ENCODE measurements at regions not wholly inside any gene's neighbourhood (a gene's known extent, or its start where the extent isn't known, plus 50 kb on each side); places are given as distances from the start of the nearest gene placed in this dataset.

DNA sequence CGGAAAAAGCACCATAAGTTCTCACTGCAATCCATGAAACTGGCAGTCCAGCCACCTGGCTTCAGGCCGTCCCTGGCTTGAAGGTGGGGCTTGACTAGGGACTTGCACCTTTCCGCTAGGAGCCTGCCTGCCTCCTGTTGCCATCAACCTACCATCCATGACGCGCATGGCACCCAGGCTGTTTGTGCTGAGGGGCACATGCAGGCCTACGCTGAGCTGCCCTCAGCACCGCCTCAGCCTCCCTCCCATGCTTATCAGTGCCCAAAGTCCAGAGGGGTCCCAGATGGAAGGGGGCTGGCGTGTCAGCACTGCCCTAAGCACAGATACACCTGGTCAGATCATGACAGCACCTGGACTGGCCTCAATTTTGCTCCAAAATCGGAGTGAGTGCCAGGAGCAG is 190.2 kb upstream of the LYPLAL1 start:
- no peak for DNase-seq (ENCODE audit: low read depth in 2 of 2)
- TF ChIP-seq, protein P1, sequence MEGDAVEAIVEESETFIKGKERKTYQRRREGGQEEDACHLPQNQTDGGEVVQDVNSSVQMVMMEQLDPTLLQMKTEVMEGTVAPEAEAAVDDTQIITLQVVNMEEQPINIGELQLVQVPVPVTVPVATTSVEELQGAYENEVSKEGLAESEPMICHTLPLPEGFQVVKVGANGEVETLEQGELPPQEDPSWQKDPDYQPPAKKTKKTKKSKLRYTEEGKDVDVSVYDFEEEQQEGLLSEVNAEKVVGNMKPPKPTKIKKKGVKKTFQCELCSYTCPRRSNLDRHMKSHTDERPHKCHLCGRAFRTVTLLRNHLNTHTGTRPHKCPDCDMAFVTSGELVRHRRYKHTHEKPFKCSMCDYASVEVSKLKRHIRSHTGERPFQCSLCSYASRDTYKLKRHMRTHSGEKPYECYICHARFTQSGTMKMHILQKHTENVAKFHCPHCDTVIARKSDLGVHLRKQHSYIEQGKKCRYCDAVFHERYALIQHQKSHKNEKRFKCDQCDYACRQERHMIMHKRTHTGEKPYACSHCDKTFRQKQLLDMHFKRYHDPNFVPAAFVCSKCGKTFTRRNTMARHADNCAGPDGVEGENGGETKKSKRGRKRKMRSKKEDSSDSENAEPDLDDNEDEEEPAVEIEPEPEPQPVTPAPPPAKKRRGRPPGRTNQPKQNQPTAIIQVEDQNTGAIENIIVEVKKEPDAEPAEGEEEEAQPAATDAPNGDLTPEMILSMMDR (IDR thresholded peaks at IDR 0.05; ENCODE audit: low read depth, low read length), result no peak

DNA sequence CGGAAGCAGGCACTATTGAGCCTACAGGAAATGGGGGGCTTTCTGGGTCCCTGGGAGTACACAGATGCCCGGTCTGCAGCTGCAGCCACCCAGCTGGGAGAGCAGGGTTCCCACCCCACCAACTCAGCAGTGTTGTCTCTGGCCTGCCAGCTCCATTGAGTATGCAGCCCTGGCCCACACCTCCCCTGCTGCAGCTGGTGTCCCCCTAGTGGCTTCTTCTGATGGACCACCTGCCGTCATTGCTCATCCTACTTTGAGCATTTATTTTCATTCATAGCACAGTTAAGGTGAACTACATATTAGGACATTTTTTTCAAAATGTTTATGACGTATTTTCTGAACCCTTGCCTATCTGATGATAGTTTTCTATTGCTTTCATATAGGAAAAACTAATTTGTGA is 189.8 kb upstream of the LYPLAL1 start:
- TF ChIP-seq, protein P1 (IDR thresholded peaks at IDR 0.05; ENCODE audit: low read depth, low read length), result peak; percentile 7
- no peak for DNase-seq (ENCODE audit: low read depth in 2 of 2)
- no peak overlapping the region for H3K4me3 ChIP-seq (replicated peaks in 1 of 2; ENCODE audit: low read depth in 2 of 2, low read length in 2 of 2)

More for the DNA sequence above, 190.2 kb upstream of the LYPLAL1 start:
- no peak overlapping the region for H3K4me3 ChIP-seq (replicated peaks in 1 of 2; ENCODE audit: low read depth in 2 of 2, low read length in 2 of 2)

DNA sequence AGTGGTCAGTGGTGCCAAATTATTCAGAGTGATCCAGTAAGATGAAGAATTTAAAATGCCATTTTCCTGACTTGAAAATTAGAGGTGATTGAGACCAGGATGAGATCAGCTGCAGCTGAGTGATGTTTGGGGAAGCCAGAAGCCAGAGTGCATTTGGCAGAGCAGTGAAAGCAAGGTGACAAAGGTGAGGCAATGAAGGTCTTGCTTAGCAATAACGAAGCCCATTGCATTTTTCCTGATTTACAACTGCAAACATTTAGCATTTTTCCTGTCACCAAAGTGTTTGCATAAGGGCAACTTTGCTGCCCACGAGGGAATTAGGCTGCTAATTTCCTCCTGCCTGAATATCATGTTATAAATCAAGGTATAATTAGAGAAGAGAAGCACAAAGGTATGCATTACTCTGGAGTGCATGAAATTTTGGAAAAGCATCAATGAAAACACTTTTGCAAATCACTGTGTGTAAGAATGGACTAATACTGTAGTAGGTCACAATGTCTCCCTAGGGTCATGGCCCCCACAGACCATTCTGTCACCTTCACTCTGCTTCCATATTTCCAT is 188.2 kb upstream of the LYPLAL1 start:
- DNase-seq (ENCODE audit: low read depth in 2 of 2), result no peak
- no peak overlapping the region for H3K4me3 ChIP-seq (replicated peaks in 1 of 2; ENCODE audit: low read depth in 2 of 2, low read length in 2 of 2)
- TF ChIP-seq, protein P1 (IDR thresholded peaks at IDR 0.05; ENCODE audit: low read depth, low read length), result no peak

DNA sequence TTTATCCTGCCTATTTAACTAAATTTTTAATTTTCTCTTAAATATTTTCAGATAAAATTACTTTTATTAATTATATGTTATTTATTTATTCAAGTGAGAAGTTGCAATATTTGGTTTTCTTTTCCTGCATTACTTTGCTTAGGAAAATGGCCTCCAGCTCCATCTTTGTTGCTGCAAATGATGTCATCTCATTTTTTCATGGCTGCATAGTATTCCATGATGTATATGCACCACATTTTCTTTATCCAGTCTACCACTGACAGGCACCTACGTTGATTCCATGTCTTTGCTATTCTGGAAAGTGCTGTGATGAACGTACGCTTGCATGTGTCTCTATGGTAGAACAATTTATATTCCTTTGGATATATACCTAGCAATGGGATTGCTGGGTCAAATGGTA is 186.9 kb upstream of the LYPLAL1 start:
- TF ChIP-seq, protein P1 (IDR thresholded peaks at IDR 0.05; ENCODE audit: low read depth, low read length), result no peak
- H3K4me3 ChIP-seq (replicated peaks in 1 of 2; ENCODE audit: low read depth in 2 of 2, low read length in 2 of 2), result no peak overlapping the region
- no peak for DNase-seq (ENCODE audit: low read depth in 2 of 2)

DNA sequence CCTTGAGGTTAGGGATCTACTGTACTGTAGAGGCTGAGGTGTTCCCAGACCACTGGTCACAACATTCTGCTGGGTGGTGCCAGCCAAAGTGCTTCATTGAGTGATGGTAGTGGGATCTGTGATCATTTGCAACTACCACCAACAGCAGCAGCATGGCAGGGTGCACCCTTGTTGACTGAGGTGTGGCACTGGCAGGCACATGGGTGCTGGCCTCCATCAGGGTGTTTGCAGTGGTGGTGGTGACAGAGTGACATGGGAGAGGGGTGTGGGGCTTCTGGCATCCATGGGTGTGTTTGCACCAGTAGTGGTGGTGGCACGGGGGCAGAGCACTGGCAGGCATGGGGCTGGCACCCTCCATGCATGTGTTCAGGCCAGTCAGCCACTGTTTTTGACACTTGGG is 183.7 kb upstream of the LYPLAL1 start:
- no peak for DNase-seq (ENCODE audit: low read depth in 2 of 2)
- no peak overlapping the region for H3K4me3 ChIP-seq (replicated peaks in 1 of 2; ENCODE audit: low read depth in 2 of 2, low read length in 2 of 2)
- TF ChIP-seq, protein P1 (IDR thresholded peaks at IDR 0.05; ENCODE audit: low read depth, low read length), result no peak

DNA sequence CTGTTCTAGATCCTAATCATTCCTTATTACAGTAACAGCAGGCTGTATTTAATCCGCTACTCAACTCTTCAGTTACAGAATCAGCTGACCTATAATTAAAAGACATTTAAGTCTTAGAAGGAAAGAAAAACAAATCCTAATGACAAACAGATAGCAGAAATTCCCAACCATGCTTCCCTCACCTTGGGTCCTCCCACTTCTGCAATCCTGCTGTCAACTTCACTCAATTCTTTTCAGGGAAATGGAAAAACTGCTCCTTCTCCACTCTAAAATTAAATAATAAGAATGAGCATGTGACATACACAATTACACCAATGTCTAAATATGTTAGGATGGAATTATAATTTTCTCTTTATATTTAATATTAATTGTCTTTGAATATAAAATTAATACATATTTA is 182.6 kb upstream of the LYPLAL1 start:
- TF ChIP-seq, protein P1 (IDR thresholded peaks at IDR 0.05; ENCODE audit: low read depth, low read length), result no peak
- no peak for DNase-seq (ENCODE audit: low read depth in 2 of 2)

DNA sequence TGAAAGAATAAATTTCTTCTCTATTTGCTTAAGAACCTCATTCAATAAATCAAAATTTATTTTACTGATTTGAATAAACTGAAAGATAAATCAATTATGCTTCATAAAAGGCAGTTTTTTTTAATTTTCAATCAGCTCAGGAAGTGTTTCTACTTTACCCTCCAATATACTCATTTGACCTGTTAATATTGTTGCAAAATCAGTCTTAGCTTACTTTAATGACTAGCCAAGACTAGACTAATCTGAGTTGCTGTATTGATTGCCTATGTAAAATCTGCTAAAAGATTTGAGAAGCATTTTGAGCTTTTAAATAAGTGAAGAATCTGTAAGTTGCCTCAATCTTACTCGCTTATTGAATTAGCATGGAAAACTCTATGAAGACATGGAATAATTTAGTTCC is 179.1 kb upstream of the LYPLAL1 start:
- TF ChIP-seq, protein P1 (IDR thresholded peaks at IDR 0.05; ENCODE audit: low read depth, low read length), result no peak
- DNase-seq (ENCODE audit: low read depth in 2 of 2), result no peak
- no peak overlapping the region for H3K4me3 ChIP-seq (replicated peaks in 1 of 2; ENCODE audit: low read depth in 2 of 2, low read length in 2 of 2)

More for the DNA sequence above, 182.6 kb upstream of the LYPLAL1 start:
- no peak overlapping the region for H3K4me3 ChIP-seq (replicated peaks in 1 of 2; ENCODE audit: low read depth in 2 of 2, low read length in 2 of 2)
